ENCODE measurements at regions not wholly inside any gene's neighbourhood (a gene's known extent, or its start where the extent isn't known, plus 50 kb on each side); places are given as distances from the start of the nearest gene placed in this dataset.
A peak's percentile ranks its signal among the peaks of the same experiment; 100 is the strongest.

GRCh38 chr6:27809939-27810767, 102.0 kb downstream of the OR2B2 start (continued):
- TF ChIP-seq ZBTB4 (CRISPR knock-in tag; IDR thresholded peaks at IDR 0.05; ENCODE audit: borderline replicate concordance) (peak; percentile 91; the same call in 1 of the 2 replicates), TERF1 (CRISPR knock-in tag; IDR thresholded peaks at IDR 0.05) (0 out of 2 replicates have a peak, but pooled peaks have one; percentile 67), ELF1 (CRISPR knock-in tag; IDR thresholded peaks at IDR 0.05) (no peak), HOXD1 (CRISPR knock-in tag; IDR thresholded peaks at IDR 0.05) (0 out of 2 replicates have a peak, but pooled peaks have one; percentile 26), ZNF580 (CRISPR knock-in tag; IDR thresholded peaks at IDR 0.05; ENCODE audit: borderline replicate concordance, low read depth) (peak; percentile 89), RXRB (CRISPR knock-in tag; IDR thresholded peaks at IDR 0.05; ENCODE audit: borderline replicate concordance) (peak; percentile 72), ZSCAN31 (CRISPR knock-in tag; IDR thresholded peaks at IDR 0.05; ENCODE audit: low read depth) (peak; percentile 91), ZNF510 (CRISPR knock-in tag; IDR thresholded peaks at IDR 0.05; ENCODE audit: low read depth) (peak; percentile 63; the same call in 1 of the 2 replicates), EHMT2 (IDR thresholded peaks at IDR 0.05; ENCODE audit: borderline replicate concordance, low read depth, low read length) (no peak; the same call in 1 of the 2 replicates), ZNF761 (CRISPR knock-in tag; conservative IDR thresholded peaks at IDR 0.05) (peak; percentile 83; the same call in 1 of the 2 replicates), ARID3A (IDR thresholded peaks at IDR 0.05; ENCODE audit: low read depth, low read length) (no peak; the same call in 1 of the 2 replicates), ZHX1 (CRISPR knock-in tag; IDR thresholded peaks at IDR 0.05; ENCODE audit: low read depth) (peak; percentile 88), ZNF383 (CRISPR knock-in tag; IDR thresholded peaks at IDR 0.05; ENCODE audit: borderline replicate concordance) (peak; percentile 60; the same call in 1 of the 2 replicates), IRF2 (CRISPR knock-in tag; IDR thresholded peaks at IDR 0.05) (peak; percentile 93), FOSL2 (CRISPR knock-in tag; IDR thresholded peaks at IDR 0.05) (peak; percentile 47; the same call in 1 of the 2 replicates), ZNF598 (CRISPR knock-in tag; IDR thresholded peaks at IDR 0.05; ENCODE audit: borderline replicate concordance) (peak; percentile 98), AKAP8 (CRISPR knock-in tag; IDR thresholded peaks at IDR 0.05) (peak; percentile 62; the same call in 1 of the 2 replicates)

All from HepG2 (cell line).